ENCODE measurements at regions not wholly inside any gene's neighbourhood (a gene's known extent, or its start where the extent isn't known, plus 50 kb on each side); places are given as distances from the start of the nearest gene placed in this dataset.

DNA sequence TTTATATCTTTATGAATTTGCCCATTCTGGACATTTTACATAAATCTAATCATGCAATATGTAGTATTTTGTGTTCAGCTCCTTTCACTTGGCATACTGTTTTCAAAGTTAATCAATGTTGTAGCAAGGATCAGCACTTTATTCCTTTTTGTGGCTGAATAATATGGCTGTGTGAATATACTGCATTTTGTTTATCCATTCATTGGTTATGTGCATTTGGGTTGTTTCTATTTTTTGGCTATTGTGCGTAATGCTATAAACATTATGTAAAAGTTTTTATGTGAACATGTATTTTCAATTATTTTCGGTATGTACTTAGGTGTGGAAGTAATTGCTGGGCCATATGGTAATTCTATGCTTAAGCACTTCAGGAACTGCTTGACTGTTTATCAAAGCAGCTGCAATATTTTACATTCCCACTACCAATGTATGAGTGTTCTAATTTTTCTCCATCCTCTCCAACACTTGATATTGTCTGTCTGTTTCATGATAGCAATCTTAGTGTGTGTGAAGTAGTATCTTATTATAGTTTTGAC is 101.3 kb upstream of the P2RY1 start:
- TF ChIP-seq POLR2A (IDR thresholded peaks at IDR 0.05; ENCODE audit: low read length), result no peak
- no peak for TF ChIP-seq GATA1 (IDR thresholded peaks at IDR 0.05; ENCODE audit: low read depth, low read length)

Measured in erythroblast (primary cell).